ENCODE measurements at regions not wholly inside any gene's neighbourhood (a gene's known extent, or its start where the extent isn't known, plus 50 kb on each side); places are given as distances from the start of the nearest gene placed in this dataset.

GRCh38 chr15:35934383-35935049 is 388.6 kb upstream of the DPH6 start:
- intact Hi-C loops (cut with micrococcal nuclease) = no loop called here
- DNase-seq (no peak), ATAC-seq (no peak)
- H3K9me3 Mint-ChIP-seq = no peaks in the 10 kb centered on the region
- no peaks in the 10 kb centered on the region for H3K27me3 Mint-ChIP-seq
- H3K36me3 Mint-ChIP-seq (ENCODE audit: low read depth) = no peaks in the 10 kb centered on the region
- H3K4me1 Mint-ChIP-seq (ENCODE audit: low read depth) = no peaks in the 10 kb centered on the region
- ChIA-PET POLR2A (interaction anchor here (0.6 kb wide), 1 partner anchor 1158 kb away, joined by 3 read pairs; no protein-coding TSS in a partner anchor), CTCF (no interaction called here)
- H3K4me3 Mint-ChIP-seq = no peak overlapping the region
- TF ChIP-seq CTCF (IDR thresholded peaks at IDR 0.05) = no peak
- H3K27ac Mint-ChIP-seq = no peak overlapping the region

DNA sequence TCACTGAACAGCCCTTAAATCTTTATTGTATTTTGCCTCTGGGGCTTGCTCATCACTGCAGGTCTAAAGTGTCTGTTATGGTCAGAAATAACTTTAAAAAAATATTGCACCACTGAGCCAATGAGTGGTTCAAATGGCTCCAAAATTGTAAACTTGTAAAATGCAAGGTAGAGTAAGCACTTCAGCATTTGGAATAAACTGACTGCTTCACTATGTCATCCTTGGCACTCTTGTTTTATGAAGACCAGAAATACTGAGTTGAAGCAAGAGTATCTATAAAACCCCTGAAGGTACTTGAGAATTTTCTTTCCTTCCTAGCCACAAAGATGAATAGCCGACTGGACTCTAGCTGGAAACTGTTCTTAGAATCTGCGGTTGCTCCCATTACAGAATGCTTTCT is 390.3 kb upstream of the DPH6 start:
- TF ChIP-seq CTCF (IDR thresholded peaks at IDR 0.05) = no peak
- no peaks in the 10 kb centered on the region for H3K4me1 Mint-ChIP-seq (ENCODE audit: low read depth)
- no peak overlapping the region for H3K27ac Mint-ChIP-seq
- no peaks in the 10 kb centered on the region for H3K36me3 Mint-ChIP-seq (ENCODE audit: low read depth)
- POLR2A ChIA-PET = no interaction called here
- intact Hi-C loops (cut with micrococcal nuclease) = no loop called here
- CTCF ChIA-PET = no interaction called here
- H3K4me3 Mint-ChIP-seq = no peak overlapping the region
- DNase-seq (no peak), ATAC-seq (no peak)
- no peaks in the 10 kb centered on the region for H3K27me3 Mint-ChIP-seq
- no peaks in the 10 kb centered on the region for H3K9me3 Mint-ChIP-seq

DNA sequence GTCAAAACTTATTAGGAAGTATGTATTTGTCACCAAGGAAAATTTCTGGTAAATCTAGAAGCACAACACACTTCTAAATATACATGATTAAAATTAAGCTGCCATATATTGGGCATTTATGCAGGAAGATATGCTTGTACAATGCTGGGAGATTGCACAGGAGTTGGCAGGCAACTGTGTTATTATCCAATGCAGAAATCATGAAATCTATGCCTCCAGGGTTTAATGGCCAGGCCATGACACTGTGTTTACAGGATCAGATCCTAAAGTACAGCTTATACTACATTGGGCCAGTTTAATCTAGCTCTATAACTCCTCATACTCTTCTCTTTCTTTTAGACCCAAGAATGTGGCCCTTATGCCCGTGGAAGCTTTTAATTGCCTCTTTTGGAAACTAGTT is 391.4 kb upstream of the DPH6 start:
- intact Hi-C loops (cut with micrococcal nuclease) = no loop called here
- H3K4me1 Mint-ChIP-seq (ENCODE audit: low read depth) = no peaks in the 10 kb centered on the region

DNA sequence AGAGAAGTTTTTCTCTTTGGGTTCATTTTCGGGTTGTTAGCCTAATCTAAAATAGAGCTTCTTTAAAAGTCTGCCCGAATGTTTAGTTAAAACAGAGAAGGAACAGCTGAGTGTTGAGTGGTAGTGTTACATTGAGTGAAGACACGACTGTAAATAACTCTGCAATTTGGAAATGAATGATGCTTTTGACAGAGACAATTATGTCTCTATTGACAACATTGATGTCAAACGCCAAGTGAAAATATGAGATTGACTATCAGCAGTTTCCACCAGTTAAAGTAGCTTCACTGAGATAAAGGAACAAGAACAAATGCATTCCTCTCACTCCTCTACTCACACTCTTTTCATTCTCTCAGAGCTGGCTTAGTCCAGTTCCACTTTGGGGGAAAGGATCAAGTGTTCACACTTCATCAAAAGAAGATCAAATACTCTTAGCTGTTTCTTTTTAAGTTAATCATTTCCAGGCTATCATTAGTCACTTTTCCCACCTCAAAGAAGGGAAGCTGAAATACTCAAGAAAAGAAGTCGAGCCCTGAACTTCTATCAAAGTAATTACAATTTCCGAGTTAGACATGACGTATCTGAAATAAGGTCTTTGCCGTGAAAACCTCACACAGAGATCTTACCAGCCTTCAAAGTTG is 399.1 kb upstream of the DPH6 start:
- TF ChIP-seq CTCF (IDR thresholded peaks at IDR 0.05) = no peak
- intact Hi-C loops (cut with micrococcal nuclease) = no loop called here
- no peak for DNase-seq
- Mint-ChIP-seq H3K36me3 (ENCODE audit: low read depth) (no peaks in the 10 kb centered on the region), H3K9me3 (no peaks in the 10 kb centered on the region), H3K4me3 (no peak overlapping the region), H3K27me3 (no peaks in the 10 kb centered on the region), H3K27ac (no peak overlapping the region), H3K4me1 (ENCODE audit: low read depth) (no peaks in the 10 kb centered on the region)
- ChIA-PET CTCF (interaction anchor here (1.1 kb wide), 1 partner anchor 151 kb away, joined by 3 read pairs; no protein-coding TSS in a partner anchor), POLR2A (no interaction called here)
- no peak for ATAC-seq

More for the DNA sequence above, 391.4 kb upstream of the DPH6 start:
- Mint-ChIP-seq H3K9me3 (no peaks in the 10 kb centered on the region), H3K36me3 (ENCODE audit: low read depth) (no peaks in the 10 kb centered on the region), H3K27ac (no peak overlapping the region), H3K27me3 (no peaks in the 10 kb centered on the region), H3K4me3 (no peak overlapping the region)
- no peak for TF ChIP-seq CTCF (IDR thresholded peaks at IDR 0.05)
- no peak for DNase-seq
- CTCF ChIA-PET = no interaction called here
- ATAC-seq = no peak
- POLR2A ChIA-PET = no interaction called here

GRCh38 chr15:35953424-35953823 is 407.5 kb upstream of the DPH6 start:
- Mint-ChIP-seq H3K4me1 (ENCODE audit: low read depth) (no peaks in the 10 kb centered on the region), H3K9me3 (no peaks in the 10 kb centered on the region), H3K36me3 (ENCODE audit: low read depth) (no peaks in the 10 kb centered on the region), H3K27ac (no peak overlapping the region), H3K4me3 (no peak overlapping the region), H3K27me3 (no peaks in the 10 kb centered on the region)
- no peak for TF ChIP-seq CTCF (IDR thresholded peaks at IDR 0.05)
- intact Hi-C loops (cut with micrococcal nuclease) = no loop called here
- DNase-seq (no peak), ATAC-seq (no peak)
- CTCF ChIA-PET = no interaction called here
- POLR2A ChIA-PET = no interaction called here
